CD1c-positive myeloid dendritic cell (primary cell): ENCODE measurements at regions not wholly inside any gene's neighbourhood (a gene's known extent, or its start where the extent isn't known, plus 50 kb on each side); places are given as distances from the start of the nearest gene placed in this dataset.
"Not testable (repeated sequence)": the region's sequence is repeated elsewhere in the genome, so short reads cannot be mapped to it uniquely, and the experiment has no call there.

ENCODE experiments used
- DNase-seq: peaks from one replicate; pipeline ENCODE4 v3.0.0-alpha.2; 2016; ENCODE audit errors: extremely low spot score

GRCh38 chr9:73219985-73220626 is 68.4 kb downstream of the ANXA1 start:
- DNase-seq, result peak; percentile 92

DNA sequence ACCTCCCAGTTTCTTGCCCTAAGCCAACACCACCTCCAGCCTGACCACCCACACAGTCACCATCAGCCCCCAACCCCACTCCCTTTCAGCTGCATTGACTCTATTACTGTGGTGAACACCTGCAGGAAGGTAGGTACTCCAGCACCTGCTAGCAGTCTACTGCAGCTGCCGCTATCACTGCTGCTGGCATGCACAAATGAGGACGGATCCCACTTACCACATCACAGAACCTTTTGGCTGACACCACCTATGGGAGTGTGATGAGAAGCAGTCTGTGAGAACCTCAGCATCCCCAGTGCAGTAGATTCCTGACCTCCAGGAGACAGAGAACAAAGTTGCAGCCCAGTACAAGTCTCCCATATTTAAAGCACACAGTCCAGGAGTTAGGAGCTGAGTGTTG is 71.9 kb downstream of the ANXA1 start:
- DNase-seq, result no peak

GRCh38 chr9:73229543-73229942 is 77.9 kb downstream of the ANXA1 start:
- DNase-seq, result no peak

- peak; percentile 29 for DNase-seq
Measured at GRCh38 chr9:73230251-73230650, 78.6 kb downstream of the ANXA1 start.

DNA sequence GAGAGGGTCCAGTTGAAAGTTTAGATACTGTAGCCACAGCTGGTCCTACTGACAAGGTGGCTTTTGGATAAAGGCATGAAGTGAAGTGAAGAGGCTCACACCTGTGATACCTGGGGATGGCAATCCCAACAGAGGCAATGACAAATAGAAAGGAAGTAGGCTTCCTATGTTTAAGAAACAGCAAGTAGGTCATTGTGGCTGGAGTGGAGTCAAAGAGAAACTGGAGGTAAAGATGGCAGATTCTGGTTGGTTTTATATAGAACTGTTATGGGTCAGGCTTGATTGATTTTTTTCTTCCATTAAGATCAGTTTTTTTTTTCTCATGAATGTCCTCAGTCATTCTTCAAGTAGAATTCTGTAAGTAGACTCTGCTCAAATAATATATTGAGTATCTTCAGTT is 79.5 kb downstream of the ANXA1 start:
- DNase-seq, result no peak

DNA sequence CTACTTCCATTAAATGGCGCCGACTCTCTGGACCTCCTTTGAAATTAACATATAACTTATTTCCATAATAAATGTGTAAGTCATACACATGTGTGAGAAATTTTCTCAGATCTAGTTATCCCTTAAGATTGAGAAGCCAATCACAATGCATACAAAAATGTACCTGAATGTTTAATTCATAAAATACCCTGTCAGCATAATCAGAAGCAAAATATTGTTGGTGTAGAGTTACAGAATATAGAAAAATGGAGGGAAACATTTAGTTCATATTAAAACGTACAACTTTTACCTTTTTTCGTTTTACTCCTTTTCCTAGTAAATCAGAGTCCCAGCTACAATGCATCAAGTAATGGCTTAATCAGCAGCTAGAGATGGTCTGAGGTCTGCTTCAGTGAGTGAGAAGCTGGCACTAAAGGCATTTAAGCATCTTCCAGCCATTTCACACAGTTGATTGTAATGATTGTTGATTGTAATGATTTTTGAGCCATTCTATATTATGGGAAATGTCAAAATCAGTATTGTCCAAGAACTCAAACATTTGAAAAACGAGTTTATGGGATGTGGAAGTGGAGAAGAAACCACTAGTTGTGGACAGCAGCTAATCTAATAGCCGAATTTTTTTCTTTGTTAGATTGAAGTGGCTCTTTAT is 81.8 kb downstream of the ANXA1 start:
- DNase-seq, result no peak

GRCh38 chr9:73234008-73234360 is 82.3 kb downstream of the ANXA1 start:
- DNase-seq, result peak; percentile 31

DNA sequence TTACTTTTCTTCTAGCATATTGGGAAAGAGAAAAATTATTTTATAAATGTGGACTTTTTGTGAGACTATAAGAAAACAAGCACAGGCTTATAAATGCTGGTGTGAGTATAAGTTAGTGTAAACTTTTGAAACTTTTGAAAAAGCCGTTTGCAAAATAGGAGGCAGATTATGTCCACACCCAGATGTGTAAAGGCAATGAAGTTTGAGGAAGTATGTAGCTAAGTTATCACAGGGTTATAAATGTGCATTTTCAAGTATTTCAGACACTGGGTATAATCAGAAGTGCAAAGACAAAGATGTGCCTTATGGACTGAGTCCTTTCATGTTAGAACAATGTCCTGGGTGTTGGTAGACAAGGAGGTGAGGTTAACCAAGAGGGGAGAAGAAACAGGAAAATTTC is 85.5 kb downstream of the ANXA1 start:
- peak; percentile 57 for DNase-seq

DNA sequence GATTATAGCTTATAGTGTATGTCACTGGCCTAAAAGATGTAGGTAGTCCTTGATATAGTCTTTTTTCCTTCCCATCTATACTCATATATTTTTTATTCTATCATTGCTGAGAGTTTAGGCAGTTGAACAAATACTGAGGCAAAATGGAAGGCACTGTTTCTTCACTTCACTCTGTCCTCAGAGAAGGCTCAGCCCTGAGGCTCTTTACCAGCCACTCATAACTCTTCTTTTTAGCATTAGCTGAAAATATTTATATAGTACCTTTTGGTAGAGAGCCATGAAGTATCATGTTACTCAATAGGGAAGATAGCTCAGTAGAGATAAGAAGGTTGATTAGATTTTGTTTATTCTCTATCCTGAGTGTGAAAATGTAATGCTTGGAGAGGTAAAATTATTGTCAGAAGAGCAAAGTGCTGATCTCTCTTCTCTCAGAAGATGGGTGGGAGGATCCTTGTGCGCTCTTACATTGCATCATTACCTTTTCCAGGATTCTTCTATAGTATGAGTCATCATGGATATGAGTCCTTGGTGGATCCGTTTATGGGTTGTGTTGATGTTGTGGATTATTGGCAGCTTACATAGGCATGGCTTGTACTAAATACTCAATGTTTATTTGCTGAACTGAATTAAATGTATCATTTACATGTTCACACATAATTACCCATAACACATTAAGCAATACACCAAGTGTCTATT is 88.1 kb downstream of the ANXA1 start:
- no peak for DNase-seq

- DNase-seq, result no peak
Measured at GRCh38 chr9:73243078-73243477, 91.4 kb downstream of the ANXA1 start.

DNA sequence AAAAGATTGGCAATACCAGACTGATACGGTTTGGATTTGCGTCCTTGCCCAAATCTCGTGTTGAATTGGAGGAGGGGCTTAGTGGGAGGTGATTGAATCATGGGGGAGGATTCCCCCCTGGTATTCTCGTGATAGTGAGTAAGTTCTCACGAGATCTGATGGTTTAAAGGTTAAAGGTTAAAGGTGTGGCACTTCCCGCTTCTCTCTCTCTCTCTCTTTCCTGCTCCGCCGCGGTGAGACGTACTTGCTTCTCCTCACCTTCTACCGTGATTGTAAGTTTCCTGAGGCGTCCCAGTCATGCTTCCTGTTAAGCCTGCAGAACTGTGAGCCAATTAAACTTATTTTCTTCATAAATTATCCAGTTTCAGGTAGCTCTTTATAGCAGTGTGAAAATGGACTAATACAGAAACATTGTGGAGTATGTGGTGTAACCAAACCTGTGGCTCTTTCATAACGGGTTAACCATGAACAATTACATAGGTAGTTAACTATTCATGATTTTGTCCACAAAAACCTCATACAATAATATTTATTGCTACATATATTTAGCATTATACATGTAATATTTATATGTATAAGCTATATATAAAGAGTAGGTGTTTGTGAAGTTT is 107.5 kb downstream of the ANXA1 start:
- DNase-seq, result no peak

DNA sequence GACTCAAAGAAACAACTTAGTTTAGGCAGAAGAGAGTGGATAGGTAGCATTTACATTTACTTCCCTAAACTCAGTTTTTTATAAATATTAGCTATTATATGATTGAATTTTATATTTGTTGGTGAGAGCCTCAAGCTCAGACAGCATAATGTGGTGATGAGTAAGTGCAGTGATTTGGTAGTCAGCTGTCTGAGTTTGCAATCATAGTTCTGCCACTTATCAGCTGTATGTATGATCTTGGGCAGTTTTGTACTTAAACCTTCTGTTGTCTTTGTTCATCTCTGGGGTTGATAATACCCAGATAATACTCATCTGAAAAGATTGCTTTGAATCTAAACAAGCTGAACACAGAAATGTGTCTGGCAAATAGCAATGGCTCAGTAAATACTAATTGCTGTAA is 108.8 kb downstream of the ANXA1 start:
- no peak for DNase-seq

DNA sequence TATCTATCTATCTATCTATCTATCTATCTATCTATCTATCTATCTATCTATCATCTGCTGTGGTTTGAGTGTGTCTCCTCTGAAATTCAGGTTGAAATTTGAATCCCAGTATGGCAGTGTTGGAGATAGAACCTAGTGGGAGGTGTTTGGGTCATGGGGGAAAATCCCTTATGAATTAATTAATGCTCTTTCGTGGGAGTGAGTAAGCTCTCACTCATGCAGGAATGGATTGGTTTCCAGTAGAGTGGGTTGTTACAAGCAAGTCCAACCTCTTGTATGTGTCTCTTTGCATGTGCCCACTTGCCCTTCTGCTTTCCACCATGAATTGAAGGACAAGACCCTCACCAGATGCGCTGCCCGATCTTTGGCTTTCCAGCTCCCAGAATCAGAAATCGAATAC is 113.0 kb downstream of the ANXA1 start:
- DNase-seq, result no peak

- no peak for DNase-seq
Measured at GRCh38 chr9:73265876-73266275, 114.2 kb downstream of the ANXA1 start.

GRCh38 chr9:73269430-73270101 is 117.9 kb downstream of the ANXA1 start:
- DNase-seq, result no peak

GRCh38 chr9:73270967-73271721 is 119.5 kb downstream of the ANXA1 start:
- peak; percentile 51 for DNase-seq

- DNase-seq, result no peak
Measured at GRCh38 chr9:73280113-73280512, 128.4 kb downstream of the ANXA1 start.

DNA sequence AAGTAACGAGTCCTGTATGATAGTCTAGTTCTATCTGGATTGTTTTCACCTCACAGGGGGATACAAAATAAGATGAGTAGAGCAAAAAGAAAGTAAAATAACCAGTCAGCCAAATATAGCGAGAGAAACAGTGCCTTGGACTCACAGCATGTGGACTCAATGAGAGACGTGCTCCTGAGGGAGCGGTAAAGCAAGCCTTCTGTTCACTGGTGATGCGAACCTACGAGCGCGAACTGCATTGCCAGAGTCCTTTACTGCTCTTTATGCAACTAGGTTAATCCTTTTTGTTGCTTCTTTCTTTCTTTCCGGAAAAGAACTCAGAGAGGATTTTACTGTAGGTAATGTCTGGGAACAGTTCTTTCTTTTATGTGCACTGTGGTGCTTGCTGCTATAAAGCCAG is 132.7 kb downstream of the ANXA1 start:
- no peak for DNase-seq

GRCh38 chr9:73294336-73294735 is 142.7 kb downstream of the ANXA1 start:
- DNase-seq, result peak; percentile 13

- no peak for DNase-seq
Measured at GRCh38 chr9:73325983-73326382, 174.3 kb downstream of the ANXA1 start.

DNA sequence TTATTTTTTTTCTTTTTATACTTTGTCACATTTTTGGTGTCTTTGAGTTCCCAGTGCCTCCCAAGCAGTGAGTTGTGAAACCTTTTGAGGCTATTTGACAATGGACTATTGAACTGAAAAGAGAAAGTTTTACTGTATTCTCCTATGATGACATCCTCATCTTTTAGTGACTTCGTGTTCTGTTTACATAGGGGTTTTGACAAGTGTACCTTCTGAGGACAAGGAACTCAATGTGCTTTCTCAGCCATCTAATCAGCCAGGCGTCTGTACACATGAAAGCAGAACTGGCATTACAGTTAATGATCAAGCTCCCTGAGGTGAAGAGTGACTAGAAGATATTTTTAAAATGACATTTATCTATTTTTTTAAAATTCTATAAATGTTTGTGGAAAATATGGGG is 175.5 kb downstream of the ANXA1 start:
- DNase-seq, result no peak

GRCh38 chr9:73337182-73337581 is 185.5 kb downstream of the ANXA1 start:
- not testable (repeated sequence) for DNase-seq
